DND-41 (cell line): ENCODE measurements at regions not wholly inside any gene's neighbourhood (a gene's known extent, or its start where the extent isn't known, plus 50 kb on each side); places are given as distances from the start of the nearest gene placed in this dataset.
A peak's percentile ranks its signal among the peaks of the same experiment; 100 is the strongest.

Source experiments
- ATAC-seq: fragments of 200-7000 bp; cut with Tn5 transposase; 3 replicates; pipeline ENCODE4 v1.9.1; 2021; ENCODE audit warnings: low read depth; ENCODE audit not compliant: insufficient read depth
- DNase-seq: peaks from one replicate; pipeline ENCODE4 v3.0.0-alpha.2; 2020
- H2AFZ ChIP-seq: 2 replicates; pipeline ENCODE4 v1.6.0; 2012; ENCODE audit warnings: low read depth, low read length
- H3K27ac ChIP-seq: 2 replicates; pipeline ENCODE4 v1.5.1; 2012; ENCODE audit warnings: low read length, inconsistent platforms
- H3K27me3 ChIP-seq: fragments of 200-600 bp; sonication (generic); 2 replicates; pipeline ENCODE4 v1.6.0; 2012; ENCODE audit warnings: low read length, mild to moderate bottlenecking, inconsistent platforms; ENCODE audit not compliant: insufficient read depth, poor library complexity
- H3K36me3 ChIP-seq: 2 replicates; pipeline ENCODE4 v1.5.1; 2012; ENCODE audit warnings: low read length, inconsistent platforms; ENCODE audit not compliant: insufficient read depth
- H3K4me1 ChIP-seq: 2 replicates; pipeline ENCODE4 v1.5.1; 2012; ENCODE audit warnings: mild to moderate bottlenecking, low read length; ENCODE audit not compliant: insufficient read depth
- H3K4me2 ChIP-seq: 2 replicates; pipeline ENCODE4 v1.6.0; 2012; ENCODE audit warnings: mild to moderate bottlenecking, moderate library complexity, low read length, inconsistent platforms; ENCODE audit not compliant: insufficient read depth
- H3K4me3 ChIP-seq, 2 experiments: fragments of 200-600 bp in 1 of 2; shearing (Covaris generic) in 1 of 2; 2 replicates each; pipeline ENCODE4 v1.5.1; 2012 to 2016; ENCODE audit warnings: inconsistent platforms in 2 of 2, low read length in 2 of 2, mild to moderate bottlenecking in 2 of 2, low read depth in 1 of 2, moderate library complexity in 1 of 2
- H3K79me2 ChIP-seq: 2 replicates; pipeline ENCODE4 v1.6.0; 2012; ENCODE audit warnings: low read length, inconsistent platforms; ENCODE audit not compliant: insufficient read depth
- H3K9ac ChIP-seq: 2 replicates; pipeline ENCODE4 v1.6.0; 2012; ENCODE audit warnings: low read depth, mild to moderate bottlenecking, inconsistent platforms, low read length, moderate library complexity
- H3K9me3 ChIP-seq: 2 replicates; pipeline ENCODE4 v1.5.1; 2012; ENCODE audit warnings: low read length, moderate library complexity, mild to moderate bottlenecking, inconsistent platforms; ENCODE audit not compliant: insufficient read depth, severe bottlenecking
- H4K20me1 ChIP-seq: 2 replicates; pipeline ENCODE4 v1.6.0; 2012; ENCODE audit warnings: low read length; ENCODE audit not compliant: insufficient read depth
- EZH2 ChIP-seq: IDR thresholded peaks from 3 replicates; pipeline ENCODE4 v1.6.1; 2012; ENCODE audit warnings: borderline replicate concordance, low read depth, mild to moderate bottlenecking, moderate library complexity, low read length, inconsistent platforms; ENCODE audit not compliant: severe bottlenecking
- TF ChIP-seq, protein P1 (sequence below): IDR thresholded peaks from 2 replicates; pipeline ENCODE4 v1.5.1; 2012; ENCODE audit warnings: borderline replicate concordance, low read length, moderate library complexity, mild to moderate bottlenecking; ENCODE audit not compliant: poor library complexity, severe bottlenecking; ENCODE audit errors: extremely low read depth

DNA sequence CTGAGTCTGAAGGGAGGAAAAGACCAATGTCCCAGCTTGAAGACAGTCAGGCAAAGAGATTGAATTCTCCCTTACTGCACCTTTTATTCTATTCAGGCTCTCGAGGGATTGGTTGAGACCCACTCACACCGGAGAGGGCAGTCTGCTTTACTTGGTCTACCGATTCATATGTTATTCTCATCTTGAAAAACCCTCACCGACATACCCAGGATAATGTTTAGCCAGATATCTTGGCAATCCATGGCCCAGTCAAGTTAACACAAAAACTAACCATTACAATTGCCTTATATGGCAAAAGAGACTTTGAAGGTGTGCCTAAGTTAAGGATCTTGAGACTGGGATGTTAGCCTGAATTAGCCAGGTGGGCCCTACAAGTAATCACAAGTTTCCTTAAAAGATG is 53.8 kb upstream of the BET1 start:
- H3K27me3 ChIP-seq: no peaks in the 10 kb centered on the region
- no peak overlapping the region for H3K27ac ChIP-seq
- H3K9me3 ChIP-seq: no peaks in the 10 kb centered on the region
- H3K4me3 ChIP-seq: no peak overlapping the region
- DNase-seq (no peak), ATAC-seq (no peak)
- H3K4me2 ChIP-seq: no peak overlapping the region
- no peak overlapping the region for H2AFZ ChIP-seq
- no peak for TF ChIP-seq EZH2
- TF ChIP-seq, protein P1, sequence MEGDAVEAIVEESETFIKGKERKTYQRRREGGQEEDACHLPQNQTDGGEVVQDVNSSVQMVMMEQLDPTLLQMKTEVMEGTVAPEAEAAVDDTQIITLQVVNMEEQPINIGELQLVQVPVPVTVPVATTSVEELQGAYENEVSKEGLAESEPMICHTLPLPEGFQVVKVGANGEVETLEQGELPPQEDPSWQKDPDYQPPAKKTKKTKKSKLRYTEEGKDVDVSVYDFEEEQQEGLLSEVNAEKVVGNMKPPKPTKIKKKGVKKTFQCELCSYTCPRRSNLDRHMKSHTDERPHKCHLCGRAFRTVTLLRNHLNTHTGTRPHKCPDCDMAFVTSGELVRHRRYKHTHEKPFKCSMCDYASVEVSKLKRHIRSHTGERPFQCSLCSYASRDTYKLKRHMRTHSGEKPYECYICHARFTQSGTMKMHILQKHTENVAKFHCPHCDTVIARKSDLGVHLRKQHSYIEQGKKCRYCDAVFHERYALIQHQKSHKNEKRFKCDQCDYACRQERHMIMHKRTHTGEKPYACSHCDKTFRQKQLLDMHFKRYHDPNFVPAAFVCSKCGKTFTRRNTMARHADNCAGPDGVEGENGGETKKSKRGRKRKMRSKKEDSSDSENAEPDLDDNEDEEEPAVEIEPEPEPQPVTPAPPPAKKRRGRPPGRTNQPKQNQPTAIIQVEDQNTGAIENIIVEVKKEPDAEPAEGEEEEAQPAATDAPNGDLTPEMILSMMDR: no peak
- H4K20me1 ChIP-seq: no peaks in the 10 kb centered on the region
- H3K36me3 ChIP-seq: no peaks in the 10 kb centered on the region
- no peaks in the 10 kb centered on the region for H3K79me2 ChIP-seq
- no peak overlapping the region for H3K9ac ChIP-seq
- H3K4me1 ChIP-seq: no peaks in the 10 kb centered on the region

DNA sequence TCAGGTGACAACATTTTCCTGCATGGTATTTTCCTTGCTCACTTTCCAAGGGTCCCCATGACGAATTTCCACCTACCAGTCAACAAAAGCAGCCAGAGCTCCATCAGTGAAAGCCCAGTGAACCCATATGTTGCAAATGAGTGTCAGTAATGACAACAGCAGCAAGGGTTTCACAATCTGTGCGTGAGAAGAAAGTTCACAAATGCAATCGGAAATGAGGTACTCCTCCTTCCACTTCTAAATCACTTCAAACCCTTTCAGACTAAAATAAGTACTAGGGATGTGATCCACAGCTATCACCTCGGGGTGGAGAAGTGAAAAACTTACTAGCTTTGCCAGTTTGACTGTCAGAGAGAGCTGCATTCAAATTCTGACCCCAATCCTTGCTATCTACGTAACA is 55.6 kb upstream of the BET1 start:
- Histone ChIP-seq H3K9me3 (no peaks in the 10 kb centered on the region), H3K27me3 (peaks cover 4% of the 10 kb centered on the region), H3K9ac (no peak overlapping the region), H3K27ac (no peak overlapping the region), H4K20me1 (no peaks in the 10 kb centered on the region), H3K4me3 (no peak overlapping the region), H2AFZ (no peak overlapping the region), H3K4me1 (no peaks in the 10 kb centered on the region), H3K79me2 (no peaks in the 10 kb centered on the region), H3K4me2 (no peak overlapping the region), H3K36me3 (no peaks in the 10 kb centered on the region)
- ATAC-seq: no peak
- no peak for TF ChIP-seq EZH2
- DNase-seq: no peak

DNA sequence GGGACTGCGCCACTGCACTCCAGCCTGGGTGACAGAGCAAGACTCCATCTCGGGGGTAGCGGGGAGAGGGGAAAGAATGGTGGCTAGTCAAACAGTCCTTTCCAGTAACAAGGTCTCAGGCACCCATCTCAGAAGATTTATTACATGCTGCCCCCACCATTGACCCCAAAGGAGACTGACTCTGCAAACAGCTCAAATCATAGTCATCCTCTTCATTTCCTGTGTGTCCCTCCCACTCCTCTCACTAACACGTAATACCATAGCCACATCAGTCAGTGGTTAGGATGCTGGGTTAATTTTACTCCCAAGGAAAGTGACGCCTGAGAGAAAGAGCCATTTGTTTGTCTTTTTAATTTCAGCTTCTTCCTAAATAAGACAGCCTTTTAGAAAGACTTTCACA is 56.6 kb upstream of the BET1 start:
- no peak overlapping the region for H3K9ac ChIP-seq
- no peak overlapping the region for H2AFZ ChIP-seq
- no peak overlapping the region for H3K4me2 ChIP-seq
- H3K79me2 ChIP-seq: no peaks in the 10 kb centered on the region
- no peak for TF ChIP-seq EZH2
- TF ChIP-seq, protein P1: no peak
- H3K4me1 ChIP-seq: no peaks in the 10 kb centered on the region
- H3K36me3 ChIP-seq: no peaks in the 10 kb centered on the region
- ATAC-seq: peak; percentile 56; the same call in 2 of the 3 replicates
- no peaks in the 10 kb centered on the region for H3K9me3 ChIP-seq
- DNase-seq: no peak
- H3K27ac ChIP-seq: no peak overlapping the region
- H3K27me3 ChIP-seq: peaks cover 4% of the 10 kb centered on the region
- no peak overlapping the region for H3K4me3 ChIP-seq
- no peaks in the 10 kb centered on the region for H4K20me1 ChIP-seq

DNA sequence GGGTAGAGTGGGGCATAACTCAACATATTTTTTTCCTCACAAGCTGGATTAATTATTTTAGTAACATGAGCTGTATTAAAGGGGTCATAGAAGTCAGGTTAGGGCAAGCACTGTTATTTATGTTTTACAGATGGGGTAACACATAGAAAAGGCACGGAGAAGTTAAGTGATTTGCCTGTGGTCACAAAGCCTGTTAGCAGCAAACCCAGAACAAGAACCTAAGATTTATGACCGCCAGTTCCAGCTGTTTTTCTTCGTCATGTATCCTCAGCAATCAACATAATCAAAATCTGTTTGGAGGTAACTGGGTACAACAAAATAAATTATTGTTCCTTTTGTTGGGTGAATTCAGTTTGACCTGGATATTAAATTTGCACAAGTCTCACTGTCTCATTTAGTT is 57.2 kb upstream of the BET1 start:
- DNase-seq (no peak), ATAC-seq (no peak)
- Histone ChIP-seq H3K9ac (no peak overlapping the region), H3K4me1 (no peaks in the 10 kb centered on the region), H3K27me3 (peaks cover 4% of the 10 kb centered on the region), H2AFZ (no peak overlapping the region), H3K79me2 (no peaks in the 10 kb centered on the region), H3K4me3 (no peak overlapping the region), H3K36me3 (no peaks in the 10 kb centered on the region), H4K20me1 (no peaks in the 10 kb centered on the region), H3K27ac (no peak overlapping the region), H3K9me3 (no peaks in the 10 kb centered on the region), H3K4me2 (no peak overlapping the region)
- no peak for TF ChIP-seq EZH2
- TF ChIP-seq, protein P1: no peak
